MM.1S (cell line): ENCODE measurements at regions not wholly inside any gene's neighbourhood (a gene's known extent, or its start where the extent isn't known, plus 50 kb on each side); places are given as distances from the start of the nearest gene placed in this dataset.

ENCODE experiments used
- EZH2 ChIP-seq: fragments of 300-600 bp; sonication (generic); optimal IDR thresholded peaks from 2 replicates; pipeline ENCODE3; 2017; ENCODE audit warnings: low read depth, mild to moderate bottlenecking, antibody characterized with exemption, low read length, mixed read lengths
- EZH2phosphoT487 ChIP-seq: fragments of 300-600 bp; sonication (generic); IDR thresholded peaks from 2 replicates; pipeline ENCODE4 v1.6.1; 2018; ENCODE audit warnings: antibody characterized with exemption, low read length
- TF ChIP-seq, protein P1 (sequence below): fragments of 300-600 bp; sonication (generic); IDR thresholded peaks from 2 replicates; pipeline ENCODE4 v1.5.1; 2016; ENCODE audit warnings: antibody characterized with exemption, low read length, mixed read lengths

- TF ChIP-seq, protein P1, sequence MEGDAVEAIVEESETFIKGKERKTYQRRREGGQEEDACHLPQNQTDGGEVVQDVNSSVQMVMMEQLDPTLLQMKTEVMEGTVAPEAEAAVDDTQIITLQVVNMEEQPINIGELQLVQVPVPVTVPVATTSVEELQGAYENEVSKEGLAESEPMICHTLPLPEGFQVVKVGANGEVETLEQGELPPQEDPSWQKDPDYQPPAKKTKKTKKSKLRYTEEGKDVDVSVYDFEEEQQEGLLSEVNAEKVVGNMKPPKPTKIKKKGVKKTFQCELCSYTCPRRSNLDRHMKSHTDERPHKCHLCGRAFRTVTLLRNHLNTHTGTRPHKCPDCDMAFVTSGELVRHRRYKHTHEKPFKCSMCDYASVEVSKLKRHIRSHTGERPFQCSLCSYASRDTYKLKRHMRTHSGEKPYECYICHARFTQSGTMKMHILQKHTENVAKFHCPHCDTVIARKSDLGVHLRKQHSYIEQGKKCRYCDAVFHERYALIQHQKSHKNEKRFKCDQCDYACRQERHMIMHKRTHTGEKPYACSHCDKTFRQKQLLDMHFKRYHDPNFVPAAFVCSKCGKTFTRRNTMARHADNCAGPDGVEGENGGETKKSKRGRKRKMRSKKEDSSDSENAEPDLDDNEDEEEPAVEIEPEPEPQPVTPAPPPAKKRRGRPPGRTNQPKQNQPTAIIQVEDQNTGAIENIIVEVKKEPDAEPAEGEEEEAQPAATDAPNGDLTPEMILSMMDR = no peak
- TF ChIP-seq EZH2 (no peak), EZH2phosphoT487 (no peak)
These were observed 366.6 kb upstream of the CLNK start for GRCh38 chr4:11051181-11051580.
